ENCODE measurements at regions not wholly inside any gene's neighbourhood (a gene's known extent, or its start where the extent isn't known, plus 50 kb on each side); places are given as distances from the start of the nearest gene placed in this dataset.

DNA sequence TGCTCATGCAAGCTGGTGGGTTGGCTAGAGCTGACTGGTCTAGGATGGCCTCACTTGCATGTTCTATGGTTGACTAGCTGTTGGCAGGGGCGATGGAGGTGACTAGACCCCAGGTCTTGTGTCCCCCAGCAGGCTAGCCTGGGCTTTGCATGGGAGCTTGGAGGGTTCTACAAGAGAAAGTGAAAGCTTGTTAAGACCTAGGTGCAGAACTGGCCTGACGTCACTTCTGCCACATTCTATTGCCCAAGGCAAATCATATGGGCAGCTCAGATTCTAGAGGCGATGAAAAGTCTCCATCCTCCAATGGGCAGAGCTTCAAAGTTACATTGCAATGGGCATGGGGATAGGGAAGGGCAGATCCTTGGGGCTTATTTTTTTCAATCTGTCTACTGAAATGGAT lies 170.9 kb downstream of the MIAT start:
- TF ChIP-seq, protein P1, sequence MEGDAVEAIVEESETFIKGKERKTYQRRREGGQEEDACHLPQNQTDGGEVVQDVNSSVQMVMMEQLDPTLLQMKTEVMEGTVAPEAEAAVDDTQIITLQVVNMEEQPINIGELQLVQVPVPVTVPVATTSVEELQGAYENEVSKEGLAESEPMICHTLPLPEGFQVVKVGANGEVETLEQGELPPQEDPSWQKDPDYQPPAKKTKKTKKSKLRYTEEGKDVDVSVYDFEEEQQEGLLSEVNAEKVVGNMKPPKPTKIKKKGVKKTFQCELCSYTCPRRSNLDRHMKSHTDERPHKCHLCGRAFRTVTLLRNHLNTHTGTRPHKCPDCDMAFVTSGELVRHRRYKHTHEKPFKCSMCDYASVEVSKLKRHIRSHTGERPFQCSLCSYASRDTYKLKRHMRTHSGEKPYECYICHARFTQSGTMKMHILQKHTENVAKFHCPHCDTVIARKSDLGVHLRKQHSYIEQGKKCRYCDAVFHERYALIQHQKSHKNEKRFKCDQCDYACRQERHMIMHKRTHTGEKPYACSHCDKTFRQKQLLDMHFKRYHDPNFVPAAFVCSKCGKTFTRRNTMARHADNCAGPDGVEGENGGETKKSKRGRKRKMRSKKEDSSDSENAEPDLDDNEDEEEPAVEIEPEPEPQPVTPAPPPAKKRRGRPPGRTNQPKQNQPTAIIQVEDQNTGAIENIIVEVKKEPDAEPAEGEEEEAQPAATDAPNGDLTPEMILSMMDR (IDR thresholded peaks at IDR 0.05; ENCODE audit: low read length): no peak
- TF ChIP-seq EZH2 (optimal IDR thresholded peaks at IDR 0.05; ENCODE audit: low read depth, low read length): no peak

All from MM.1S (cell line).